ENCODE measurements at regions not wholly inside any gene's neighbourhood (a gene's known extent, or its start where the extent isn't known, plus 50 kb on each side); places are given as distances from the start of the nearest gene placed in this dataset.

DNA sequence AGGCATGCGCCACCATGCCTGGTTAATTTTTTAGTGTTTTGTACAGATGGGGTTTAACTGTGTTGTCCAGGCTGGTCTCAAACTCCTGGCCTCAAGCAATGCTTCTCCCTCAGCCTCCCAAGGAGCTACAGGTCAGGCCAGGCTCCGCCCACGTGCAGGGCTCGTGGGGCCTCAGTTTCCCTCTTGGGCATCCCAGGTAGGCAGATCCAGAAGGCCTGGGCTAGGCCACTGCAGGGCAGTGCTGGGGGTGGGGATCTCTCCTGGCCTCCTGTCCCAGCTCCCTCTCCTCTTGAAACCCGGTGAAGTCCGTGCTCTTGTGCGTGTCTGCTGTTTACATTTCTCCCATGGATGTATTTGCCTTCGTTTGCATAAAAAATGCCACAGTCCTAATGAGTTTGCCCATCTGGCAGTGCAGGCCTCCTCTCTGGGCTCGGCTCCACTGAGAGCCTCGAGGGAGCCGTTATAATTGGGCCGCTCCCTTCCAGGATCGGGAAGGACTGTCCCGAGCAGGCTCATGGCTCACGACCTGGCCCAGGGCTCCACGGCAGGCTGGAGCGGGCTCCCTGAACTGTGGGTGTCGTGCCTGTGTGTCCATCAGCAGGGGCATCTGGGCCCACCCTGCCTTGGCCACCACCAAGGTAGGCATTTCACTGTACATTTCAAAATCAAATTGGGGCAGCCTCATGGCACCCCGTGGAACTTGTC lies 52.6 kb upstream of the RUFY1 start:
- no peak for DNase-seq (ENCODE audit: low spot score)
- intact Hi-C loops (cut with DNase I) = loop anchor here (10.0 kb wide), 2 partner anchors 153 to 763 kb away; partner anchors contain the start of genes ADAMTS2 and ZNF354A

DNA sequence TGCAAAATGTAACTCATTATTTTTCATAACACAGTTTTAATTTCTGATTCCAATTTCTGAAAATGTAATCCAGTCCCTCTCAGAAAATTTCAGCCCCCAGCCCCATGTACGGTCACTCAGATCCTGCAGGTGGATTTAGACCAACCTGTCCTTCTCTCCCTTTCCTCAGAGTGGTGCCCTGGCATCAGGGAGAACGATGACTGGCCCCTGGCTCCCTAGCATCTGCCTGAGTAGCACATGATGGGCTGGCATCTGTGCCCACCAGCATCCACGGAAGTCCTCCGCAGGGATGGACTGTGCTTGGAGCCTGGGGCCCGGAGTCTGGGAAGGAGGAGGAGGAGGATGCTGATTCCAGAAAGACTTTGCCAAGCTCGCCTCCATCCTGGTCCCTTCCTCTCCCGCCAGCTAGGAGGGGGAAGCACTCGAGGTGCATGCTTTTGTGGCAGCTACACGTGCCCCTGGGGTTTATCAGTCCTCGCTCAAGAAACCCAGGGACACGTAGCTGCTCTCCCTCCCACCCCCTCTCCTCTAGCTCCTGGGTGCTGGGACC lies 54.4 kb upstream of the RUFY1 start:
- DNase-seq (ENCODE audit: low spot score) = no peak
- intact Hi-C loops (cut with DNase I) = loop anchor here (10.0 kb wide), 2 partner anchors 151 to 761 kb away; partner anchors contain the start of genes ADAMTS2 and ZNF354A

DNA sequence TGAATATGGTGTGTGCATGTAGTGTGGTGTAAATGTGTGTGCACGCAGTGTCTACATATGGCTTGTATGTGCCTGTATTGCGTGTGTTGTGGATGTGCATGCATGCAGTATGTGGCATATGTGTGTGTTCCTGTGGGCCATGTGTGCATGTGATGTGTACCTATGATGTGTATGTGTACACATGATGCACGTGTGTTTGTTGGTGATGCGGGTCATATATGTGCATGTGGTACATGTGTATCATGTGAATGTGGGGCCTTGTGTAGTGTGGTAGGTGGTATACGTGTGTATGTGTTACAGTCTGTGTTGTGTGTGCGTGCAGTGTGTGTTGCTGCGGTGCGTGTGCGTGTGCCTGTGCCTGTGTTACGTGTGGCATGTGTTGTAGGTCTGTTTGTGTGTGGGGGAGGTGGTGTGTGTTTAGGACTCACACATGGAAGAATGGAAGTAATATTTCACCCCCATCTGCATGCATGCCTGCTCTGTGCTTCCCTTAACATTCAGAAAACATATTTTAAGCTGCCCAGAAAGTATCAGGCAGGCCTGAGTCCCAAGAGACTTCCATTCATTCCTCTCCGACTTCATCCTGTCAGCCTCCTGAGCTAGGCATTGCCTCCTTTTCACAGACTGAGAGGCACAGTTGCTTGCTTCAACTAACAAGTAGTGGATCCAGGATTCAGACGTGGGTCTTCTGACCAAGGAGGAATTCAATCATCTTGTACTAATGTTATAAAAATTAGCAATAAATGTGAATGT lies 55.4 kb upstream of the RUFY1 start:
- intact Hi-C loops (cut with DNase I) = loop anchor here (1.0 to 10.0 kb wide), 3 partner anchors 150 to 760 kb away; partner anchors contain the start of genes ADAMTS2 and ZNF354A
- DNase-seq (ENCODE audit: low spot score) = no peak

DNA sequence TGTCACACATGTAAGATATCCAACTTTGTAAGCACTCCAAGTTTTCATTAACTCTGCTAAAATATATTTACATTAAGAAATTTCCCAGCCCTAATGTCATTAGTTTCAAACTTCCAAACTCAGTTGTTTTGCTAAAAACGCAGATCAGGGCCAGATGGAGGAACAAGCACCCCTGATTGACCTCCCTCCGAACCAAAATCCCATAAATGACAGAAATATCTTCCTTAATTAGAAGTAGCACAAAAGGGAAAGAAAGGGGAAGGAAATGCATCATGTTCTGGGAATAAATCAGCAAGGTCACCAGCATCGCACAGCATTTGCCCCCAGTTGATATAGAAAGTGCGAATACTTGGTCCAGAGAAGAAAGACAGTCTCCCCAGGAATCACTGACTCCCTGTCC lies 61.4 kb upstream of the RUFY1 start:
- intact Hi-C loops (cut with DNase I) = no loop called here
- DNase-seq (ENCODE audit: low spot score) = no peak

DNA sequence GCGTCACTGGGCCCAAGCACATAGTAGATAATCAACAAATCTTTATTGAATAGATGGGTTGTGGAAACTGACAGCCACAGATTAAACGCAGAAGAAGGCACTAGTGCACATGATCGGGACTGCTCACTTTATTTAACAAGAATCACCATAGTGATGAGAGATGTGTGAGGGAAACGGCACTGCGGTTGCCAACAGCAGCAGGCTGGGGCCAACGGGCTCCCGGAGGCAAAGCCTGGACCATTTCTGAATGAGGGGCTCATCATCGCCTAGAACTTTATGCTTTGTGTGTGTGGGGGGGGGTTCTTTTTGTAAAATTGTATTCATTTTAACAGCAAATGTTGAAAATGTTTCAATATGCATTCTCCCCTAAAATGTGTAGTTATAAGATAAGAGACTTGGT lies 61.9 kb upstream of the RUFY1 start:
- DNase-seq (ENCODE audit: low spot score) = no peak
- intact Hi-C loops (cut with DNase I) = no loop called here

DNA sequence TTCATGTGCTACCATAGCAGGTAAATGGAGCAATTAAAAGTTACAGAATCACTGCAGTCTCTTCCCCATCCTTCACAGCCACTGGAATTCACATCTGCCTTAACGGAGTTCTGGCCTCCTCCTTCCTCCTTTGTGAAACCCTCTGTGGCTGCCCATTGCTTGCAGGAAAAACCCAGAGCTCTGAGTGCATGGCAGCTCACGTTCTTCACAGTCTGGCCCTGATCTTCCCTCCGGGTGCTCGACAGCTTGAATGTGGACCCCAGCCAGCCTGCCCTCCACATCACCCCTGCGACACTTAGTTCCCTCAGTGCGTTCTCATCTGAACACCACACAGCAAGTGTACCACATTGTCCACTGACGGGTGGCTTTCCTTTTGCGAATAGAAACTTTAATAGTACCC lies 63.2 kb upstream of the RUFY1 start:
- no peak for DNase-seq (ENCODE audit: low spot score)
- intact Hi-C loops (cut with DNase I) = no loop called here

DNA sequence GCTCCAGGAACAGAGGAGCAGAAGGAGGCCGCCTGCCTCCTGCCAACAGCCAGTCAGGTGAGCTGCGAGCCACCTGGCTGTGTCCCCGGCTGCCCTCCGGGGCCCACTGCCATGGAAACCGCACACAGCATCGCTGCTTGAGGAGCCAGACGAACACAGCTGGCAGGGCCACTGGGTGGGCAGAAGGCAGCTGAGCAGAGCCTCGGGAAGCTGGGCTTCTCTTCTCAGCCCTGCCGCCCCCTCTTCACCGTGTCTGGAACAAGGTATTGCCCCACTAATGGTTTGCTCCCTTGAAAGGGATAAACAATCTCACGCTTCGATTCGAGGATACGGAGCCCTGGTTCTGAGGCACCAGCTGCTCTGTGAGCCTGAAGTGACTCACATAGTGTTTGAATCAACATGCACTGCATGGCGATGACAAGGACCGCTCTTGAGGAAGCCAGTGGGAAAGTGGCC lies 63.7 kb upstream of the RUFY1 start:
- intact Hi-C loops (cut with DNase I) = no loop called here
- no peak for DNase-seq (ENCODE audit: low spot score)

DNA sequence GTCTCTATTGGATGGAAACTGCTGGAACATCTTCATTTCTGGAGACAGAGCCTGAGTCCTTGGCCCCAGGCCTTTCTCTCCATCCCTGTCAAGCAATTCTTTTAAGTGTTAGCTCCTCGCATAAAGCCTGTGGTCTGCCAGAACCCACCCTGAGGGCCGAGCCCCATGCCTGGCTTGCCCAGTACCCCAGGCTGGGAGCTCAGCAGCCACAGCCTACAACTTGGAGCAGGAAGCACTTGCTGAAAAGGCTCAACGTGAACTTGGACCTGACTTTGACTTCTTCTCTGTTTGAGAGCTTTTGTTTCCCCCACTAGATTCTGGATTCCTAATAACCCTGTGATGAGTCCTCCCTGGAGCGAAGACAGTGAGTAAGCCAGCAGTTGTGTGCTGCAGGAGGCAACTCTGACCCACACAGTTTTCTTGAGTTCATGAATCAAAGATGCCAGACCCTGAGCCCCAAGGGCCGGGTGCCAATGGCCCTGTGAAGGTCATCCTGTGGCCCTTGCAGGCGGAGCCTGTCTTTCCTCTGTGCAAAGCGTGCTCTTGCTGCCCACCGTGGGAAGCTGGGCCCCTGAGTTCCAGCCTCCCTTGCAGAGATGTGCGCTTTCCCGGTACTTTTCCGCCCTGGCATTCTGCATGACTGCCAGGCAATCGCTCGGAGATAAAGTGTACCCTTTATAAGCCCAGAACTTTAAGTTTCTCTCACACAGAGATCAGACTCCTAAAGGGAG lies 64.3 kb upstream of the RUFY1 start:
- intact Hi-C loops (cut with DNase I) = no loop called here
- no peak for DNase-seq (ENCODE audit: low spot score)

DNA sequence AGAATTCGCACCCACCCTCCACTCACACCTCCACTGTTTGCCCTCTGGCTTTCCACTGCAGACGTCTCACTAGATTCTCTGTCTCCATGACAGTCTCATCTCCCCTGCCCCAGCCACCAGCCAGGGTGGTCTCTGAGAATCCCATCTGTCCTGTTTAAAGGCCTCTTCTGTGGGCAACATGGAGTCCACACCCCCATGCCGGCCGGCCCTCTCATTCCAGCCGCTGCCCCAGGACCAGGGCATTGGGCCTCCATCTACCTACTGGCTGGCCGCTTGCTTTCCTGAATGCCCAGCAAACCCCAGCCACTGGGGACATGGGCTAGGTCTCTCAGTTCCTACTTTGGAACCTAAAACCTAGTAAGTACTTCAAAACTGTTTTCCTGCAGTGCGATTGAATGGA lies 65.6 kb upstream of the RUFY1 start:
- no peak for DNase-seq (ENCODE audit: low spot score)
- intact Hi-C loops (cut with DNase I) = no loop called here

DNA sequence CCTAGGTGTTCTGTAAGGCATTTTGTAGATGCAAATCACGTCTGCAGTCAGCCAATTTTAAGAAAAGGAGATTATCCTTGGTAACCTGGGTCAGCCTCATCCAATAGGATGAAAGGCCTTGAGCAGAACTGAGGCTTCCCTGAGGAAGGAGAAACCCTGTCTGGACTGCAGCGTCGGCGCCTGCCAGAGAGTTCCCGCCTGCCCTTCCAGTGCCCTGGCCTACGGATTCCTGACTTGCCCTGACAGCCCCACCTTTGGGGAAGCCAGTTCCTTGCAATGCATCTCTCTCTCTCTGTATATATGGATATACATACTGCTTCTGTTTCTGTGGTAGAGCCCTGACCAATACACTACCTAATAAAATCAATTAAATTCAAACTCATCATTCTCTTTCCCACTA lies 66.2 kb upstream of the RUFY1 start:
- DNase-seq (ENCODE audit: low spot score) = no peak
- intact Hi-C loops (cut with DNase I) = no loop called here

DNA sequence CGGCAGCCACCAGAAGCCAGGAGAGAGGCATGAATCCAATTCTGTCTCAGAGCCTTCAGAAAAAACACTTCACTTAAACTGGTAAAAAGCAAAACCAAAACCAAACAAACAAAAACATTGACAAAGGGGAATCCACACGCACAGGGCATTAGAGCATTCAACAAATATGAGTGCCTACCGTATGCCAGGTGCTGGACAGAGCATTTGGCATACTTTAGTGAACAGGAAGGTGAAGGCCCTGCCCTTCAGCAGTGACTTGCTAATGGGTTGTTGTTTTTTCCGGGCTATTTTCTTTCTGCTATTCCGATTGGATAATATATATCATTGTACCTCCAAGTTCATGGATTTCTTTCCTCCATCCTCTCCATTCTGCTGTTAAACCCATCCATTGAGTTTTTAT lies 71.7 kb upstream of the RUFY1 start:
- intact Hi-C loops (cut with DNase I) = no loop called here
- no peak for DNase-seq (ENCODE audit: low spot score)

DNA sequence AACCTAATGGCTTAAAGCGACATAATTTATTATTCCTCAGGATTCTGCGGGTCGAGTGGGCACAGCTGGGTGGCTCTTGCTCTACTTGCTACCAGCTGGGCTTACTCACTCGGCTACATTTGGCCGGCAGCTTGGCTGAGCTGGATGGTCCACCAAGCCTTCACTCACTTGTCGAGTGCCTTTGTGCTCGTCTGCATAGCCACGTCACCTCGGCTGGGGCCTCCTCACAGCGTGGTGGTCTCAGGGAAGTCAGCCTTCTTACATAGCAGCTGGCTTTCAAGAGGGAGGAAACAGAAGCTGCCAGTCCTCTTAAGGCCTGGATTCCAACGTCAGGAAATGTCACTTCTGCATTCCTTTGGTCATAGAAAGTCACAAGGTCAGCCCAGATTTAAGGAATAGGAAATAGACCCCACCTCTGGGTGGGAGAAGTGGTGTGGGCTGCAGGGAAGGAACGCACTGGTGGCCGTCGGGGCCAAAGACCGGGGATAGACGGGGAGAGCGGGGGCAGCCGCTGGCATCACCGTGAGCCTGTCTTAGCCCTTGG lies 75.1 kb upstream of the RUFY1 start:
- DNase-seq (ENCODE audit: low spot score) = no peak
- intact Hi-C loops (cut with DNase I) = no loop called here

DNA sequence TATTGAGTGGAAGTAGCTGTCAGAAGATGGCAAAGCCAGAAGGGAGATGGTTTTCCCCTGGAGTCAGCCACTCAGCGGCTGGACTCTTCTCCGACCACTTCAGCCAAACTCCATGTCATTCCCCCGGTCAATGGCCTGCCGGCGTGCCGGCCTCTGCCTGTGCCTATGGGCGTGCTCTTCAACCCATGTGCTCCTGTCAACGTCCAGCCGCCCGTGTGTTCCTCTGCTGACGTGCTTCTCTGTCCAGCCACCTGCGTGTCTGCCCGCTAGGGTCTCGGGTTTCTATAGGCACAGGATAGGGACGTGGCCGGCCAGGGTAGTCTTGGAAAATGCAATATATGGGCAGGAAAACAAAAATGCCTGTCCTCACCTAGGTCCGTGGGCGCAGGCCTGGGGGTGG lies 77.7 kb upstream of the RUFY1 start:
- intact Hi-C loops (cut with DNase I) = no loop called here

DNA sequence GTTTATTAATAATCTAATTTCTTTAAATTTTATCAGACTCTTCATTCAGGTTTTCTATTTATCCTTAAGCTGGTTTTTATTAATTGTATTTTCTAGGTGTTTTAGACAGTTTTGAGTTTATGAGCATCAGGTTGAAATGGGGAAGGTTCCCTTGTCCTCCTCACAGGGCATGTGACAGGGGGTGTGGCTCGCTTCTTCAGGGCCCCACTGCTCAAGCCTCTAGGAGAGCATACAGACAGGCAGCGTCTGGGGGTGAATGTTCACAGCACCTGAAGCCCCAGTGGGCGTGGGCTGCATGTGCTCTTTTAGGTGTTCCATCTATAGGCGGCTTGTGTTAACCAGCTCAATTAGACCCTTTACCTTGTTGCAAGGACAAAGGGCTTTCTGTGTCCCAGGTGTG lies 78.2 kb upstream of the RUFY1 start:
- no peak for DNase-seq (ENCODE audit: low spot score)
- intact Hi-C loops (cut with DNase I) = no loop called here

More for the DNA sequence above, 77.7 kb upstream of the RUFY1 start:
- no peak for DNase-seq (ENCODE audit: low spot score)

DNA sequence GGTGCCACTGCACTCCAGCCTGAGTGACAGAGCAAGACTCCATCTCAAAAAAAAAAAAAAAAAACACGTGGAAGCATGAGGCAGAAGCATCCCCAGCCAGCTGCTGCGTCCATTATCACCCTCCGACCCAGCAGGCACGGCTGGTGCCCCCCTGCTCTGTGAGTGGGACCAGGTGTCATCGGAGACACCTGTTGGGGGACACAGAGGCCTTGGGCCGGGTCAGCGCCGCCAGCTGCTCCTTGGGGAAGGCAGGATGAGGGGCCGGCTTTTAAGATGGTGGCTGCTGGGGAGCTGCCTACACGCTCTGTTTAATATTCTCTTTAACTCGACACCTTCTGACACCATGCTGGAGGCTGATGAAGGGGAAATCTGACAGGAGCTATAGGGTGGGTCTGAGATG lies 80.2 kb upstream of the RUFY1 start:
- intact Hi-C loops (cut with DNase I) = no loop called here
- DNase-seq (ENCODE audit: low spot score) = no peak

DNA sequence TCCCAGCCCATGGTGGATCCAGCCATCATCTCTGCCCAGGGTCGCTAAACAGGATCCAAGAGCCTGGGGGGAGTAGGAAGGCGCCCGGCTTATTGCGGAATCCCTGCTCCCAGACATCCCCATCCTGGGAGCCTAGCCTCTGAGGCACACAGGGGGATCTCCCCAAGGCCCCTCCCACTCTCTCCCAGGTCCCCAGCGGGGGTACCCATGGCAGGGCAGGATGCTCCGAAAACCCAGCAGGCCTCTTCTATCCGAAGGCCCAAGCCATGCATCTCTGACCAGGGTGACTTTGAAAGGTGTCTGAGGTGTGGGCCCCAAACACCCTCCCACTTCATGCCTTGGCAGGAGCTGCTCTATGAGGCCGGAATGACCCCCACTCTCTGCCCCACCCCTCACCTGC lies 81.7 kb upstream of the RUFY1 start:
- DNase-seq (ENCODE audit: low spot score) = no peak
- intact Hi-C loops (cut with DNase I) = no loop called here

DNA sequence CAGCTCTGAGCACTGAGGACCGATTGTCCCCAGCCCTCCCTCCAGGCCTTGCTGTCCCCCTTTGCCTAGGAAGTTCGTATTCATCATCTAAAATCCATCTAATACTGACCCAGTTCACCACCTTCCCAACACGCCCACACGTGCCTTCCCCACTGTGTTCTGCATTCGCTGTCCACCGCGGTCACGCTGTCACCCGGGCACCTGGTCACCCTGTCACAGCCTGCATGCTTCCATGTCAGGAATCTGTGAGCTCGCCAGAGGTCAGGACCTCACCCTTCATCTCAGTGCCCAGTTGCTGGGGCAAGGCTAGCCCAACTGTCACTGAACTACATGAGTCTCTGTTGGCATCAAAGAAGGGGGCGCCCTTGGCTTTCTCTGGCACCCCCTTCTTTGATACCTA lies 82.9 kb upstream of the RUFY1 start:
- intact Hi-C loops (cut with DNase I) = no loop called here
- no peak for DNase-seq (ENCODE audit: low spot score)

DNA sequence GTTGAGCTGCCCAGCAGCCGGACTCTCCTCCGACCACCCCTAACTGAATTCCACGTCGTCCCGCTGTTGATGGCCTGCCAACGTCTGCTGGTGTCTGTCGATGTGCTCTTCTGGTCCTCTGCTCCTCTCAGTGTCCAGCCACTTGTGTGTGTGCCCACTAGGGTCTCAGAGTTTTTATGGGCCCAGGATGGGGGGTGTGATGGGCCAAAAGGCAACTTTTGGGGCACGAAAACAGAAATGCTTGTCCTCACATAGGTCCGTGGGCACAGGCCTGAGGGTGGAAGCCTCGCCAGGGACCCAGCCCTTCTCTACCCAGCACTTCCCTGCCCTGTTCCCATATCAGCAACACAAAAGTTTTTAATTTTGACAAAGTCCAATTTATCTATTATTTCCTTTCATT lies 85.7 kb upstream of the RUFY1 start:
- intact Hi-C loops (cut with DNase I) = no loop called here
- no peak for DNase-seq (ENCODE audit: low spot score)

DNA sequence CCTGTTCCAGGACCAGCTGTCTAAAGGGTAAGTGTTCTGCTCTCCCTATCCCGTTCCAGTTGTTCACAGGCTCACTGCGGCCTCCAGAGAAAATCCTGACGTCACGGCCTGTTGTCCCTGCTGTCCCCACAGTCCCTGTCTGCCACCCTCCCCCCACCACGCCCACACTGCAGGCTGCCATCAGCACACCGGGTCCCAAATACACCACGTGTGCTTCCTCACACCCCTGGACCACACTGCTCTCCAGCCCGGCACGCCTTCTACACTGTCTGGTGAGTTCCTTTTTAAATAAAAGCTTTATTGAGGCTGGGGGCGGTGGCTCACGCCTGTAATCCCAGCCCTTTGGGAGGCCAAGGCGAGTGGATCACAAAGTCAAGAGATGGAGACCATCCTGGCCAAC lies 88.3 kb upstream of the RUFY1 start:
- no peak for DNase-seq (ENCODE audit: low spot score)
- intact Hi-C loops (cut with DNase I) = no loop called here

DNA sequence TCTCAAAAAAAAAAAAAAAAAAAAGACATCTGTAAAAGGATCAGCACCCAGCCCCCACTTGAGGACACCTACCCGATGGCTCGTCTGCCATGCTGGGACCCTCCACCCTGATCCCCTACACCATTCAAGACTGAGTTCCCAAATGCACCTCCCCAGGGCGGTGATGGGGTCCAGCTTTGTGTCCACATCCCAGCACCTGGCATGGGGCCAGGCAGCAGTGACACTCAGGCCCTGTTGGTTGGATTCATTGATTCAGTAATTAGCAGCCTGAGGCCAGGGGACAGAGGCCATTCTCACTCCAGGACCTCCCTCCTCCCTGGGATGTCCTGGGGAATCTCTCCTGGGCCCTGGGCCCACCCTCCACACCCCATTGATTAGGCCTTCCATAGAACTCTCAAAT lies 88.8 kb upstream of the RUFY1 start:
- no peak for DNase-seq (ENCODE audit: low spot score)
- intact Hi-C loops (cut with DNase I) = no loop called here

All from cardiac septum (tissue), 1 donor.